Suprapubic skin (tissue), 4 donors: ENCODE measurements at regions not wholly inside any gene's neighbourhood (a gene's known extent, or its start where the extent isn't known, plus 50 kb on each side); places are given as distances from the start of the nearest gene placed in this dataset.

Experiments
- DNase-seq, 2 donors: peaks; one replicate each; pipeline ENCODE4 v3.0.0-alpha.2; 2019; ENCODE audit warnings: low spot score in 2 of 2
- H3K27ac ChIP-seq: fragments of 200-600 bp; sonication (generic); one replicate; pipeline ENCODE4 v1.5.1; 2019
- H3K27me3 ChIP-seq: fragments of 200-600 bp; sonication (generic); one replicate; pipeline ENCODE4 v1.5.1; 2019
- H3K36me3 ChIP-seq: fragments of 200-600 bp; sonication (generic); one replicate; pipeline ENCODE4 v1.5.1; 2019
- H3K4me1 ChIP-seq: fragments of 200-600 bp; sonication (generic); one replicate; pipeline ENCODE4 v1.5.1; 2019
- H3K4me3 ChIP-seq: fragments of 200-600 bp; sonication (generic); one replicate; pipeline ENCODE4 v1.5.1; 2019; ENCODE audit warnings: mild to moderate bottlenecking
- H3K9me3 ChIP-seq: fragments of 200-600 bp; sonication (generic); one replicate; pipeline ENCODE4 v1.5.1; 2019
- EP300 ChIP-seq: sonication (generic); formaldehyde crosslinking; IDR thresholded peaks from one replicate; pipeline ENCODE4 v1.6.1; 2017; ENCODE audit warnings: antibody characterized with exemption
- POLR2A ChIP-seq, 2 donors: fragments of 450-650 bp; IDR thresholded peaks; one replicate each; pipeline ENCODE4 v1.6.1; 2017; ENCODE audit warnings: antibody characterized with exemption in 2 of 2, mild to moderate bottlenecking in 2 of 2, moderate library complexity in 2 of 2
- POLR2AphosphoS5 ChIP-seq, 3 donors: sonication (generic); formaldehyde crosslinking; IDR thresholded peaks; one replicate each; pipeline ENCODE4 v1.6.1; 2017; ENCODE audit warnings: antibody characterized with exemption in 3 of 3
- WGBS: methylation state at CpG from one replicate; pipeline ENCODE4 v1.1.5; 2018; 5-methylcytosine and 5-hydroxymethylcytosine counted together
- TF ChIP-seq, protein P1 (sequence below), 2 donors: fragments of 200-600 bp in 1 of 2; fragments of 450-650 bp in 1 of 2; sonication (generic) in 1 of 2; IDR thresholded peaks; one replicate each; pipeline ENCODE4 v1.5.1; 2016 to 2019; ENCODE audit warnings: antibody characterized with exemption in 2 of 2, mild to moderate bottlenecking in 1 of 2, moderate library complexity in 1 of 2

DNA sequence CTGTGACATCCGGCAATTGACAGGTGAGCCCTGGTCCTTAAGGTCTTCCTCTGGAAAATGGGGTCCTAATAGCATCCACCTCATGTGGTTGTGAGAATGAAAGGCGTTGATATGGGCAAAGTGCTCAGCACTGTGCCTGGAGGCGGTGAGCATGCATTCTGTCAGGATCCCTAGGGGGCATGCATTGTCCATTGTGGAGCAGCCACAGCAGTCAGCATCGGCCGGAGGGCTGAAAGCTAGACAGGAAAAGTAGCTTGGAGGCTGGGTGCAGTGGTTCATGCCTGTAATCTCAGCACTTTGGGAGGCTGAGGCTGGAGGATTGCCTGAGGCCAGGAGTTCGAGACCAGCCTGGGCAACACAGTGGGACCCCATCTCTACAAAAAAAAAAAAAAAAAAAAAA is 122.2 kb downstream of the LHX2 start:
- H3K4me3 ChIP-seq: no peak overlapping the region
- H3K36me3 ChIP-seq: no peaks in the 10 kb centered on the region
- WGBS: 80% methylated on average over 6 of the region's 6 CpGs
- no peaks in the 10 kb centered on the region for H3K9me3 ChIP-seq
- H3K27me3 ChIP-seq: no peaks in the 10 kb centered on the region
- H3K4me1 ChIP-seq: no peaks in the 10 kb centered on the region
- no peak overlapping the region for H3K27ac ChIP-seq
- DNase-seq: peak in 1 of 2 donors; percentile 81
- TF ChIP-seq, protein P1, sequence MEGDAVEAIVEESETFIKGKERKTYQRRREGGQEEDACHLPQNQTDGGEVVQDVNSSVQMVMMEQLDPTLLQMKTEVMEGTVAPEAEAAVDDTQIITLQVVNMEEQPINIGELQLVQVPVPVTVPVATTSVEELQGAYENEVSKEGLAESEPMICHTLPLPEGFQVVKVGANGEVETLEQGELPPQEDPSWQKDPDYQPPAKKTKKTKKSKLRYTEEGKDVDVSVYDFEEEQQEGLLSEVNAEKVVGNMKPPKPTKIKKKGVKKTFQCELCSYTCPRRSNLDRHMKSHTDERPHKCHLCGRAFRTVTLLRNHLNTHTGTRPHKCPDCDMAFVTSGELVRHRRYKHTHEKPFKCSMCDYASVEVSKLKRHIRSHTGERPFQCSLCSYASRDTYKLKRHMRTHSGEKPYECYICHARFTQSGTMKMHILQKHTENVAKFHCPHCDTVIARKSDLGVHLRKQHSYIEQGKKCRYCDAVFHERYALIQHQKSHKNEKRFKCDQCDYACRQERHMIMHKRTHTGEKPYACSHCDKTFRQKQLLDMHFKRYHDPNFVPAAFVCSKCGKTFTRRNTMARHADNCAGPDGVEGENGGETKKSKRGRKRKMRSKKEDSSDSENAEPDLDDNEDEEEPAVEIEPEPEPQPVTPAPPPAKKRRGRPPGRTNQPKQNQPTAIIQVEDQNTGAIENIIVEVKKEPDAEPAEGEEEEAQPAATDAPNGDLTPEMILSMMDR (IDR thresholded peaks at IDR 0.05): no peak
- TF ChIP-seq POLR2A (IDR thresholded peaks at IDR 0.05) (no peak), POLR2AphosphoS5 (IDR thresholded peaks at IDR 0.05) (no peak), EP300 (no peak)

DNA sequence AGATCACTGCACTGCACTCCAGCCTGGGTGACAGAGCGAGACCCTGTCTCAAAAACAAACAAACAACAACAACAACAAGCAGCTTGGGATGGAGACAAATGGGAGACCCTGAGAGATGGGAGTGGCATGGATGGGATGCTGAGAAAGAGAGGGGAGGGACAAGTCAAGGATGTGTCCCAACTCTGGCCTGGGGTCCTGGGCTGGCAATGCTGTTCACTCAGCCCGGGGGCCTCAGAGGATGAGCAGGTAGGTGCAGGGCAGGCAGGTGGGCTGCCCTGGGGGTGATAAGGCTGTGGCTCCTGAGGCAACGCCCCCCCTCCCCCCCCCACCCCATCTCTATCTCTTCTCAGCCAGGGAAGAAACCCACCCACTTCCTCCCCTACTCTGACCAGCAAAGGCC is 123.0 kb downstream of the LHX2 start:
- H3K4me3 ChIP-seq: no peak overlapping the region
- no peaks in the 10 kb centered on the region for H3K27me3 ChIP-seq
- H3K27ac ChIP-seq: no peak overlapping the region
- H3K9me3 ChIP-seq: no peaks in the 10 kb centered on the region
- WGBS: 62% methylated on average over 3 of the region's 3 CpGs
- H3K36me3 ChIP-seq: no peaks in the 10 kb centered on the region
- DNase-seq: peak in 1 of 2 donors; percentile 35
- no peaks in the 10 kb centered on the region for H3K4me1 ChIP-seq
- TF ChIP-seq POLR2AphosphoS5 (IDR thresholded peaks at IDR 0.05): no peak

DNA sequence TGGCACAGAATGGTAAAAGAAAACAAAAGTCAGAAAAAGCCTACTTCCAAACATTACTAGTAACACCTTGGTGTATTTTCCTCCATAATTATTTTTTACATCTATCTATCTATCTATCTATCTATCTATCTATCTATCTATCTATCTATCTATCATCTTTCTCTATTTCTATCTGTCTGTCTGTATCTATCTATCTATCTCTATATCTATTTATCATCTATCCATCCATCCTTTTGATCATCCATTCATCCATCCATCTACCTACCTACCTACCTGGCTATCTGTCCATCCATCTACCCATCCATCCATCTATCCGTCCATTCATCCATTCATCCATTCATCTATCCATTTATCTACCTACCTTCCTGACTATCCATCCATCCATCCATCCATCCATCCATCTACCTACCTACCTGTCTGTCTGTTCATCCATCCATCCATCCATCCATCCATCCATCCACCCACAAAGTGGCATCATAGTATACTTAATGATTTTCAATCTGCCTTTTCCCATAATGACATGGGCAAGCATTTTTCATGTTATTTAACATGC is 121.9 kb upstream of the NEK6 start:
- Histone ChIP-seq H3K4me1 (no peaks in the 10 kb centered on the region), H3K9me3 (no peaks in the 10 kb centered on the region), H3K27ac (no peak overlapping the region), H3K27me3 (no peaks in the 10 kb centered on the region), H3K4me3 (no peak overlapping the region), H3K36me3 (no peaks in the 10 kb centered on the region)
- 94% methylated on average over 1 of the region's 1 CpG for WGBS
- no peak for DNase-seq
- TF ChIP-seq, protein P1 (IDR thresholded peaks at IDR 0.05): no peak
- TF ChIP-seq POLR2A (IDR thresholded peaks at IDR 0.05): no peak
- TF ChIP-seq POLR2AphosphoS5 (IDR thresholded peaks at IDR 0.05): no peak
- TF ChIP-seq EP300: no peak

DNA sequence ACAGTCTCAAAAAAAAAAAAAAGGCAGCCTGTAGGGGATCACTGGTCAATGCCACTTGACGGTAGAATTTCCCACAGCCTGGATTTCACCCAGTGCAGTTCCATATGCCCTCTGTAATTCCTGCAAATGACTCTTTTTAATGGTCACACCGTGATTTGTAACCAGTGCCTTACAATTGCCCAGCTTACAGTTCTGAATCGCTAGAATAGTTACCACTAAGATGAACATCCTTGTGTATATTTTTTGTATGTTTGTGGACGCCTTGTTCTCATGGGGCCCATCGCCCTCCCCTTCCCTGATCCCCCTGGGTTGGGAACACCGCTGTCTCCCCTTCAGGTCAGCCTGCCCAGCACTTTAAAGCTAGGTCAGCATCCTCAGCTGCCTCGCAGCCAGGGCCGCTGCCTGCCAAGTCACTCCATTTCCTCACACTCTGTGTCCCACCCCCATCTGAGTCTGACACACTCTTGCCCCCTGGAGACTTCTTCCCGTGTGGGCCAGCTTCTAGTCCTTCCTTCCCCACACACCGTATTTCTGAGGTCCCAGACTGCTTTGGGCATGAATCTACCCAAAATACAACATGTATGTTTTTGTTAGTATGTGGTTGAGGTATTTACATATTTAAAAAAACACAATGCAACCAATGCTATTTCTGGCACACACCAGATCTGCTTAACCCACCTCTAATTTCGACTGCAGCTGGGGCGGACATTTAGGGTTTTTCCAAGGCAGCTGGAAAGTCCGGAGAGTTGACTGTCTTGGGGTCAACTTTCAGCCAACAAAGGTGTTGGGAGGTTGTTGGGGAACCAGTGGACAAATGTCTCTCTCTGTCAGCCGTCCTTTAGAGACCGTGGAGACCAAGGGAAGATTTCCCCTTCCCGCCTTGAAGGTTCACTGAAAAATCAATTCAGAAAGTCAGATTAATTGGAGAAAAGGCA is 120.5 kb upstream of the NEK6 start:
- no peak overlapping the region for H3K4me3 ChIP-seq
- TF ChIP-seq EP300 (no peak), POLR2A (IDR thresholded peaks at IDR 0.05) (no peak), POLR2AphosphoS5 (IDR thresholded peaks at IDR 0.05) (no peak)
- TF ChIP-seq, protein P1 (IDR thresholded peaks at IDR 0.05): no peak
- no peaks in the 10 kb centered on the region for H3K9me3 ChIP-seq
- 76% methylated on average over 16 of the region's 16 CpGs for WGBS
- H3K4me1 ChIP-seq: no peaks in the 10 kb centered on the region
- DNase-seq: peak in 1 of 2 donors; percentile 56
- no peaks in the 10 kb centered on the region for H3K36me3 ChIP-seq
- H3K27me3 ChIP-seq: no peaks in the 10 kb centered on the region
- H3K27ac ChIP-seq: no peak overlapping the region

DNA sequence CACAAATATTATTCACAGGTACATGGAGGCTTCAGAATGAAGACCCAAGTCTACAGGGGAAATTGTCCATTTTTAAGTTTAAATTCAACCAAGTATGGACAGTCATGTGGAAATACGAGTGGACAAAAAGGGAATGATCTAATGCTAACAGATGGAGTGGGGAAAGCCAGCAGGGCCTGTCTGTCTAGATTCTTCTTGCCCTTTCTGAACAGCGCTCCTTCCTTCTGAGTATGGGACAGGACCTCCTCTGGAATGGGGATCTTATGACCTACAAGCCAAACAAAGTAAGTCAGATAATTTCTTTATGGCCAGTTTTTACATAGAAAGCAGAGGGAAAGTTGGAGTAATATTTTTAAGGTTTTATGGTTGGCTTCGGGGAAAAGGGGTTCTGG is 119.8 kb upstream of the NEK6 start:
- Histone ChIP-seq H3K9me3 (no peaks in the 10 kb centered on the region), H3K27ac (no peak overlapping the region), H3K4me1 (no peaks in the 10 kb centered on the region), H3K4me3 (no peak overlapping the region), H3K36me3 (no peaks in the 10 kb centered on the region), H3K27me3 (no peaks in the 10 kb centered on the region)
- no peak for TF ChIP-seq EP300
- TF ChIP-seq POLR2A (IDR thresholded peaks at IDR 0.05): no peak
- TF ChIP-seq POLR2AphosphoS5 (IDR thresholded peaks at IDR 0.05): no peak
- TF ChIP-seq, protein P1 (IDR thresholded peaks at IDR 0.05): no peak
- no peak for DNase-seq
- 80% methylated on average over 3 of the region's 3 CpGs for WGBS
